SU-DHL-6 (cell line): ENCODE measurements at regions not wholly inside any gene's neighbourhood (a gene's known extent, or its start where the extent isn't known, plus 50 kb on each side); places are given as distances from the start of the nearest gene placed in this dataset.

ENCODE experiments used
- EZH2phosphoT487 ChIP-seq: fragments of 200-600 bp; sonication (generic), shearing (Covaris generic); conservative IDR thresholded peaks from 2 replicates; pipeline ENCODE4 v1.6.1; 2018; ENCODE audit warnings: mild to moderate bottlenecking, antibody characterized with exemption, low read length, moderate library complexity, mixed read lengths
- TF ChIP-seq, protein P1 (sequence below): fragments of 200-600 bp; sonication (generic); IDR thresholded peaks from one replicate; pipeline ENCODE4 v1.5.1; 2017; ENCODE audit warnings: antibody characterized with exemption, mild to moderate bottlenecking, low read length, moderate library complexity; ENCODE audit not compliant: insufficient read depth, poor library complexity, severe bottlenecking

DNA sequence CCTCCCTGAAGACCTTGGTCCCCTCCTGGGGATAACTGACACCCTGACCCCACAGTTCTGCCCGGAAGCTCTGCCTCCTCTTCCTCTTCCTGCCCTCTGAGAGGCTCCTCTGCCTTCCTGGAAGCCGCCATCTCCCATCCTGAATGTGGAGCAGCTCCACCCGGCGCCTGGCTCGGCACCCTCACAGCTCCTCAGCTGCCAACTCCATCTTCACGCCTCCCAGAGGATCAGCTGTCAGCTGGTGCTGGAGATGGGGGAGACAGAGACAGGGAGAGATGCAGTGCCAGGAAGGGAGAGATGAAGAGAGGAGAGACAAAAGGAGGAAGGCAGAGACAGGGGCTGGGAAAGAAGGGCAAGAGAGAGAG, 210.4 kb upstream of the CSF3R start:
- TF ChIP-seq, protein P1, sequence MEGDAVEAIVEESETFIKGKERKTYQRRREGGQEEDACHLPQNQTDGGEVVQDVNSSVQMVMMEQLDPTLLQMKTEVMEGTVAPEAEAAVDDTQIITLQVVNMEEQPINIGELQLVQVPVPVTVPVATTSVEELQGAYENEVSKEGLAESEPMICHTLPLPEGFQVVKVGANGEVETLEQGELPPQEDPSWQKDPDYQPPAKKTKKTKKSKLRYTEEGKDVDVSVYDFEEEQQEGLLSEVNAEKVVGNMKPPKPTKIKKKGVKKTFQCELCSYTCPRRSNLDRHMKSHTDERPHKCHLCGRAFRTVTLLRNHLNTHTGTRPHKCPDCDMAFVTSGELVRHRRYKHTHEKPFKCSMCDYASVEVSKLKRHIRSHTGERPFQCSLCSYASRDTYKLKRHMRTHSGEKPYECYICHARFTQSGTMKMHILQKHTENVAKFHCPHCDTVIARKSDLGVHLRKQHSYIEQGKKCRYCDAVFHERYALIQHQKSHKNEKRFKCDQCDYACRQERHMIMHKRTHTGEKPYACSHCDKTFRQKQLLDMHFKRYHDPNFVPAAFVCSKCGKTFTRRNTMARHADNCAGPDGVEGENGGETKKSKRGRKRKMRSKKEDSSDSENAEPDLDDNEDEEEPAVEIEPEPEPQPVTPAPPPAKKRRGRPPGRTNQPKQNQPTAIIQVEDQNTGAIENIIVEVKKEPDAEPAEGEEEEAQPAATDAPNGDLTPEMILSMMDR: no peak
- TF ChIP-seq EZH2phosphoT487: no peak
